MV-4-11 (cell line): ENCODE measurements at regions not wholly inside any gene's neighbourhood (a gene's known extent, or its start where the extent isn't known, plus 50 kb on each side); places are given as distances from the start of the nearest gene placed in this dataset.
A peak's percentile ranks its signal among the peaks of the same experiment; 100 is the strongest.
"Not testable (repeated sequence)": the region's sequence is repeated elsewhere in the genome, so short reads cannot be mapped to it uniquely, and the experiment has no call there.

Experiments used
- DNase-seq: peaks from one replicate; lab custom pipeline; 2025; lab: John Stamatoyannopoulos, UW

GRCh38 chr5:90134892-90135291 is 274.7 kb downstream of the CETN3 start:
- peak; percentile 41 for DNase-seq

DNA sequence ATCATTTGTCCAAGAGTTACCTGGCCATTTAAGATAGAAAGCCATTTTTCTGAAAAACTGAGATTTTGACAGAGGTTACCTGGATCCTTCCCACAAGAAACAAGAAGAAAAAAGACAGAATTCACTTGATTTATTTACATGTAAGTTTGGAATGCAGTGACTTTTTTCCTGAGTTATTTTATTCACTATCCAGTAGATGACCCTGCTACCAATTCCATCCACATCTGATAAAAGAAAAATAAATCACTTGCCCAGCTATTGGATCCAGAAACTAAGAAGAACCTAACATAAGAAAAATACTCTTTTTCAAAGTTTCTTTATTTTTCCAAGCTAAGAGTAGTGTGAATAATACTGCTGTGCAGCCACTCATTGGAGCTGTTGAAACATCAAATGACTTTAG is 275.2 kb downstream of the CETN3 start:
- DNase-seq: no peak

GRCh38 chr5:90133941-90134340 is 275.6 kb downstream of the CETN3 start:
- DNase-seq: no peak

DNA sequence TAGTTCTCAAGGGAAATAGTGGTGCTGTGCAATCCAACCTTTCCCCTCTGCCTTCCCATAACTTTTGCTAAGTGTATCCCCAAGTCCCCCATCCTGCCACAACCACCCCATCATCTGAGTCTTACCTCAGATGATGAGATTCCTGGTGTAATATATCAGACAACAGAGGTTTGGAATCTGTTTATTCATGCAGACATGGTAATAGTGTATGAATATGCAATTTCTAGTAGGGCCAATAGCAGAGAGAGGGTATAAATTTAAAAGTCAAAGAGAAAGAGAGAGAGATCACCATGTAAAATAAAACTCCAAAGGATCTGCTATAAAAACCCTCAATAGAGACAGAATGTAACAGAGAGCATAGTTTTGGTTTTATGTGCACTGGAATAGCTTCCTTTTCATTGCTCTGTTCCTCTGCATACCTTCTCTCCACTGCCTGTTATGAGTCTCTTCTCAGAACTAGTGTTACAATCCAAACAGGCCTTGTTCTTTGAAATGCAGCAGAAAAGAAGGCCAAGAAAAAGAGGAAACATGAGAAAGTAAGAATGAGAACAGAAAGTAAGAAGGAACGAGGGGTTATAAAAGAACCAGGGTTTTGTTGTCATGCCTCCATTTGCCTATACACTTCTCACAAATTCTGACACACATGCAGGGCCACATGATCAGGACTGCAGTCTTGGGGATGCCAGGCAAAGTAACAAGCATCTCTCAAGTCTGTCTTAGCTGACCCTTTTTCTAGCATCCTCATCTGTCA is 278.0 kb downstream of the CETN3 start:
- DNase-seq: peak; percentile 83

GRCh38 chr5:90128551-90128950 is 281.0 kb downstream of the CETN3 start:
- DNase-seq: no peak

DNA sequence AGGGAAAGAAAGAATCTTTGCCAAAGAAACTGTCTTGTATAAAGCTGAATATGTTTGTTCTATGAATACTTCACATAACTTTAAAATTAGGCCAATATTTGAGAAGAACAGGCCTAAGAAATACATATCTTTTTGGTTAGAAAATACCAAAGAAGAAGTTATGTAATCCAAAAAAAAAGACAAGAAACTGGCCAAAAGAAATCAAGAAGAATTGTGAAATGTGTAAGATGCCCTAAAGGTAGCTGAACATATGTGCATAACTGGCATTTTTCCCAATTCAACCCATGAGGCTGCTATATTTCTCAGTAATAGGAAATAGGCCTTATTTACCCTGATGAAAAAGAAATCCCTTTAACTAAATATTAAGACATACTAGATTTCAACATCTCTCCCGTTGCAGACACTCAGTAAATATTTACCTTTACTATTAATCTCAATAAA is 290.0 kb downstream of the CETN3 start:
- no peak for DNase-seq

DNA sequence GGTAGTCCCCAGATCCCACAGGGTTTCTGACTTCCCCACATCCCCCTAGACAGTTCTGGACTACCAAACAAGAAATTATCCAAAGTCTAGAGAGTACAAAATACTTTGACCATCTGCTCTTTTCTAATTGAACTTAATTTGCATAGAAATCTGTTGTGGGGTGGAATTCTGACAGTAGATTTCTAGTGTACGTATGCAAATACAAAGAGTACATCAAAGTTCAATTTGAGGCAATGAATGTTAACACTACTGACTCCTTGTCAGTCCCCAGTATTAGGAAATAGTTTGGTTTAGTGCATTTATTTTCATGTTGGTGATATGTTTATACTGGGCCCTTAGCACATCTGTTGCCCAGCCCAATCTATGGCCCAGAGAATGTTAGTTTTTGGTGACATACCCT is 292.6 kb downstream of the CETN3 start:
- no peak for DNase-seq

DNA sequence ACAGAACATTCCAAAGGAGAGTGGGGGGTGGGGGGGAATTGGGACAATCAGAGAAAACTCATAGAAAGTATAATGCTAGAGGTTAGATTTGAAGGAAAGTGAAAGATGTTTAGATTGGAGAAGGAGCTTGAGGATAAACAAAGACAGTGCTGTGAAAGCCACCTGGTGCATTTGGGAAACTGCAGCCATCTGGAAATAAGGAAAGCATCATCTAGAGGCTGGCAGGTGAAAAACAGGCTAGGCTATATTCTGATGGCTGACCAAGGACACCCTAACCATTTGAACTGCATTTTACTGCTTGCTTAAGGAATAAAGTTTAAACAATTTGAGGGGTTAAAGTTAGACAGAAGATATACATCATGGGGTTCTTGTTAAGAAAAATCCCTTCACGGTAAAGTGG is 296.4 kb downstream of the CETN3 start:
- DNase-seq: no peak

- DNase-seq: no peak
Observed at GRCh38 chr5:90112033-90112692, 297.4 kb downstream of the CETN3 start.

DNA sequence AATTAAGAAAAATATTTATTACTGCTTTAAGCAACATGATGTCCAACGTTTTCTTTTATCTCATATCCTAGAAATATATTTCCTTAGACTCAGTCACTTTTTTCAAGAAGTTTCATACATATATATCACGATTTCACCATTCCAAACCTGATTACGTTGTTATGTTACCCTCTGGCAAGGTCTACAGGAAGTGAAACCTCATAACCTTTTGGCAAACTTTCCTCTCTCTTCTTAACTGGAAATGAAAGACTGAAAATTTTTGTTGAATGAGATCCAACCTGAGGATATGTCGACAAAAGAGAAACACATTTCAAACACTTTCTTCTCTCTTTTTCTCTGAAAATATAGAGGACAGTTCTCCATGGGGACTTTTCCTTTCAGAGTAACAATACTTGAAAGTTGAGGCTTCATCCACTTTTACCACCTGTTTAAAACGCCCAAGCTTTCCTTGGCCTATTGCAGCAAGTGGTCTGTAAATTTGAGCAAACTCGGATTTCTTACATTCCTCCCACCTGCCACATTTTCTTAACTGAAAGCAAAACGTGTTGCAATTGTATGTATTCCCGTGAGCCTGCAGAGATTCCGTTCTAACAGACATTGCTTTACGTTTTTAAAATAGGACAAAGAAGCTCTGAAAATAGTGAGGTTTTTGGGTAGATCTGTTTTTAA is 298.1 kb downstream of the CETN3 start:
- peak; percentile 47 for DNase-seq

DNA sequence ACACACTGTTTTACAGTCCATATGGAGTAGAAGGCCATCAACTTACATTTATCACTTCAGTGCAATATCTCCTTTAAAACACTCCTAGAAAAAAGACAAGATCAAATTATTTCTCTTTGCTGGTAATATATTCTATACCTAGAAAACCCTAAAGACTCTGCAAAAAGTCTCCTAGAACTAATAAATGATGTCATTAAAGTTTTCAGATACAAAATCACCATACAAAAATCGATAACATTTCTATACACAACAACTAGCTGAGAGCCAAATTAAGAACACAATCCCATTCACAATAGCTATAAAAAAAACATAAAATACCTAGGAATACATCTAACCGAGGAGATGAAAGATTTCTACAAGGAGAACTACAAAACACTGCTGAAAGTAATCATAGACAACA is 300.3 kb downstream of the CETN3 start:
- DNase-seq: no peak

DNA sequence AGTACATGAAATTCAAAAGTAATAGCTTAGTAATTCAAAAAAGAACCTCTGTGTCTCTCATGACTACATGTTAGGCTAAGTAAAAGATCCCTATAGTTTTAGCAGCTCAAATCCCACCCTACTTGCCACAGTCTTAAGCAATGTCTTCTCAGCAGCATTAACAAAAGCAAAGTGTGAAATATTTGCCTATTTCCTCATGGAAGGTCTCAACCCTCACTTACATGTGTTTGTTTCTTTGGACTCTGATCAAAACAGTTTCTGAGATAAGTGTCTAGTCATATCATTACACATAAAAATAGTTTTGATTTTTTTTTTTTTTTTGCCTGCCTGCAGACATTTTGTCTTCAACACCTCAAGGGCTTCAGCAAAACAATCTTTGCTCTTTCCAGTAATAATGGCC is 310.5 kb downstream of the CETN3 start:
- no peak for DNase-seq

GRCh38 chr5:90097082-90097477 is 312.5 kb downstream of the CETN3 start:
- DNase-seq: no peak

DNA sequence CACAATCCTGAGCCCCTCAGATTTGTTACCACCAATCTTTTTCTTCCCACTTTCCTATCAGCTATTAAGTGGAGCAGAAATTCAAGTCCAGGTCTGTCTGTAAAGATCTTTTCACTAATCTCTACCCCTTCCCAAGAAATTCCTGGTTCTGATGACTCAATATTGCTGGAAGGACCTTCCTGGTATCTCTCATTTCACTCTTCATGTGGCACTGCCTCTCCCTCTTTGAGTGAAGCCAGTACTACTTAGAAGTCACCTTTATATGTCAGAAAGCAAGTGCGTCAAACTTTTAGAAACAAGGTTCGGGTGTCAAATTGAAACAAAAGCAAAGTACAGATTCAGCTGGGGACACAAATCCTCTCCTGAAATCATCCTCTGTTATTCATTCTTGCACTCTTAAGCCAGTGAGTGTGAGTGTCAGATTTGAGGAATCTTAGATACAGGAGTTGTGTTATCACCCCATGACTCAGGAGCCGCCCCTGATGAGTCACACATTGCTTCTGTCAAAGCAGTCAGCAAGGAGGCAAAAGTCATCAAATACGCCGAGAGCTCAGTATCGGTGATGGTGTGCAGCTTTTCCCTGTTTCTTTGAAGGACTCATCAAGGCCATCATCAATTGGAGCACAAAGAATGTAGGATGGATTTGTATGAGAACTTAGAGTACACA is 313.0 kb downstream of the CETN3 start:
- DNase-seq: peak; percentile 2

DNA sequence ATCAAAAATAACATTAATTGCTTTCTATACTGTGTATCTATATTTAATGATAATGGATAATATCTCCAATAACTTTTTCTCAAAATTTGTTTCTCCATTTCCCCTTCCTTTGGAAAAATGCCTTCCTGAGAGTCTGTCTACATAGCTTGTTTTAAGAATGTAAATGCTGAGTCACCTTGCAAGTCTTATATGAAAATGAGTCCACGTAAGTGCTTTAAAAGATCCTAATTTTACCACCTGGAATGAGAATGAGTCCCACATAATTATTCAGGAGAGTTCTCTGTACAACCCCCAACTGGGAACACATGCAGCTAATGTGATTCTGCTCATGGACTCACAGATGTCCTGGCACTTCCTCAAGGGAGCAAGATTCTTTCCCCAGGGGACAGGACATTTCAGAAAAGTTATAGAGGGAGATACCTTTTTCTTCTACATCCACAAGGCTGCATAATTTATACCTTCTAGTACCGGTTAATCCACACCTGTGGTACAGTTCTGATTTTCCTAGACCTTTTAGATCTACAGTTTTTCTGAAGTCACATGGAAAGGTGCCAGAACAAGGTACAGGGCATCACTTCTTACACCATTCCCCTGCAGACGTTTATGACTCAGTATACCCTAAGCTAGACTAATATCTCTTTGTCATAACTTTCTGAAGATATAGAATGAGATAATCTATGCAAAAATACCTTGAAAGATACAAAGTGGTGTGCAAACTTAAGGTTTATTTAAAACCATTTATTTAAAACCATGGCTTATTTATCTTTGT is 314.1 kb downstream of the CETN3 start:
- DNase-seq: no peak

GRCh38 chr5:90093751-90094485 is 315.6 kb downstream of the CETN3 start:
- DNase-seq: no peak

DNA sequence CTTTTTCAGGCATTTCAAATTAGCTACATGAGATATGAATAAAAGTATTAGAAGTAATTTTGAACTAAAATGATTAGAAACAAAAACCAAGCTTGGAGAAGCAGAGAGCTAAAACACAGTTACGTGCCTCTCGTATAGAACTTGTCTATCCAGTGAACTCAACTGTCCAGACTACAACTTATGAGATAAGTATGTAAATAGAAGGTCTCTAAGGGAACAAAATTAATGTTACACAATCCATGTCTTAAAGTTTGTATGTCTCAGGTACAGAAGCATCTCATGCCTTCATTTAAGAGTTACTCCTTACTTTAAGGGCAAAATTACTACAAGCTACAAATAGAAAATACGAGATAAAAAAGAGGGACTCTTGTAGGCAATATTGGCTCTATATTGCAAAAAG is 316.8 kb downstream of the CETN3 start:
- DNase-seq: no peak

DNA sequence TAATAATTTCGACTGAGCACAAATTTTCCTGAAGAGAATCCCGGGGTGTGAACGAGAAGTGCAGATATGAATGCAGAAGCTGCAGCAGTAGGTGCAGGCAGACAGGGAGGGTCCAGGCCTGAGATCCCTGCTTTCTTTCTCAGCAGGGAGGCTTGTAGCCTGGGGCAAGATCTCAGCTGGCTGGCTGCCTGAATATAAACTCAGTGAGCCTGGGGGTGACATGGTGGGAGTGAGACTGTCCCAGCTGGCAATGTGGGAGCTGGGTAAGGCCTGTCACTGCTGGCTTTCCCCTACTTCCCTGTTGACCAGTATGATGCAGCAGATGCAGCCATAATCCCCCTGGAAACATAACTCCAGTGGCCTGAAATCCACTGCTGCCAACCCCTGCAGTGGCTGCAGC is 325.2 kb downstream of the CETN3 start:
- no peak for DNase-seq

DNA sequence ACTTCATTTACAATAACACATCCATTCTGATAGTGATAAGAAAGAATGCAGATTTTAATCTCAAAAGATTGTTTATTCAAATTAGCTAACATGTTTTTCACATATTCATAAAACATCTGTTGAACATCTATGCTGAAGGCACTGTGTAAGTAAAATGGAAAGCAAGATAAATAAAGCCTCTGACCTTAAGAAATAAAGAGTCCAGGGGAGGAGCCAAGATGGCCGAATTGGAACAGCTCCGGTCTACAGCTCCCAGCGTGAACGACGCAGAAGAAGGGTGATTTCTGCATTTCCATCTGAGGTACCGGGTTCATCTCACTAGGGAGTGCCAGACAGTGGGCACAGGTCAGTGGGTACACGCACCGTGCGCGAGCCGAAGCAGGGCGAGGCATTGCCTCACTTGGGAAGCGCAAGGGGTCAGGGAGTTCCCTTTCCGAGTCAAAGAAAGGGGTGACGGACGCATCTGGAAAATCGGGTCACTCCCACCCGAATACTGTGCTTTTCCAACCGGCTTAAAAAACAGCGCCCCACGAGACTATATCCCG is 336.5 kb downstream of the CETN3 start:
- not testable (repeated sequence) for DNase-seq

DNA sequence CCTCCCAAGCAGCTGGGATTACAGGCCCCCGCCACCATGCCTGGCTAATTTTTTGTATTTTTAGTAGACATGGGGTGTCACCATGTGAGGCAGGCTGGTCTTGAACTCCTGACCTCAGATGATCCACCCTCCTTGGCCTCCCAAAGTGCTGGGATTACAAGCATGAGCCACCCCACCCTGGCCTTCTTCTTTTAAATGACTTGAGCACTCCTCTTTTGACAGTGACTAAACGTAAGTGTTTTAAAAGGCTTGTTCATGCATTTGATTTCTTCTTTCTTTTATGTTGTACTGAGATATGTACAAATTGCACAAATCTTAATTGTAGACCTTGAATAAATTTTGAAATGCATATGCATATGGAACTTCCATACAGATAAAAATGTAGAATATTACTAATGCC is 337.9 kb downstream of the CETN3 start:
- DNase-seq: no peak

GRCh38 chr5:90071066-90071465 is 338.5 kb downstream of the CETN3 start:
- no peak for DNase-seq
